Gastrocnemius medialis (tissue), 4 donors: ENCODE measurements at regions not wholly inside any gene's neighbourhood (a gene's known extent, or its start where the extent isn't known, plus 50 kb on each side); places are given as distances from the start of the nearest gene placed in this dataset.

ENCODE experiments used
- ATAC-seq, 2 donors: fragments of 150-250 bp; one replicate each; pipeline ENCODE4 v1.9.1; 2016
- DNase-seq, 2 donors: peaks; one replicate each; pipeline ENCODE4 v3.0.0-alpha.2; 2019
- H3K27ac ChIP-seq, 4 donors: fragments of 200-600 bp; sonication (generic); 1 replicate in 1 of 4; 2 replicates in 3 of 4; pipeline ENCODE4 v1.5.1; 2016 to 2018; ENCODE audit warnings: mild to moderate bottlenecking in 2 of 4, moderate library complexity in 1 of 4
- H3K27me3 ChIP-seq, 3 donors: fragments of 200-600 bp; sonication (generic) in 2 of 3; 1 replicate in 1 of 3; 2 replicates in 2 of 3; pipeline versions ENCODE4 v1.5.1 to v1.6.0; 2016 to 2019; ENCODE audit warnings: mild to moderate bottlenecking in 1 of 3, moderate library complexity in 1 of 3
- H3K36me3 ChIP-seq, 2 donors: fragments of 200-600 bp; sonication (generic) in 1 of 2; one replicate each; pipeline ENCODE4 v1.5.1; 2017 to 2018
- H3K4me1 ChIP-seq, 2 donors: fragments of 200-600 bp; sonication (generic) in 1 of 2; one replicate each; pipeline ENCODE4 v1.5.1; 2016 to 2017; ENCODE audit warnings: mild to moderate bottlenecking in 2 of 2
- H3K4me3 ChIP-seq, 4 donors: fragments of 200-600 bp; sonication (generic) in 3 of 4; 1 replicate in 1 of 4; 2 replicates in 3 of 4; pipeline ENCODE4 v1.5.1; 2016 to 2019; ENCODE audit warnings: mild to moderate bottlenecking in 2 of 4
- H3K9me3 ChIP-seq, 3 donors: fragments of 200-600 bp; sonication (generic) in 2 of 3; 1 replicate in 1 of 3; 2 replicates in 2 of 3; pipeline ENCODE4 v1.5.1; 2016 to 2019
- POLR2A ChIP-seq, 2 donors: fragments of 450-650 bp; IDR thresholded peaks; one replicate each; pipeline ENCODE4 v1.6.1; 2017; ENCODE audit warnings: antibody characterized with exemption in 2 of 2, mild to moderate bottlenecking in 2 of 2, moderate library complexity in 2 of 2
- in situ Hi-C, 4 donors: fragments of 200-750 bp; cut with MboI; loops; one replicate each; pipeline versions ENCODE4 v1.15.0 to v1.8.0; 2017; ENCODE audit warnings: low sequenced_read_pairs in 4 of 4
- intact Hi-C: fragments of 100-400 bp; cut with DNase I; formaldehyde crosslinking; loops from one replicate; pipeline ENCODE4 v1.15.1; 2023; ENCODE audit warnings: low total_unique reads
- TF ChIP-seq, protein P1 (sequence below), 5 experiments: fragments of 450-650 bp in 3 of 5; fragments of 200-600 bp in 2 of 5; sonication (generic) in 2 of 5; IDR thresholded peaks in 4 of 5; conservative IDR thresholded peaks in 1 of 5; 1 replicate in 4 of 5; 2 replicates in 1 of 5; pipeline ENCODE4 v1.5.1; 2016 to 2019; ENCODE audit warnings: antibody characterized with exemption in 5 of 5, mild to moderate bottlenecking in 3 of 5, moderate library complexity in 3 of 5

DNA sequence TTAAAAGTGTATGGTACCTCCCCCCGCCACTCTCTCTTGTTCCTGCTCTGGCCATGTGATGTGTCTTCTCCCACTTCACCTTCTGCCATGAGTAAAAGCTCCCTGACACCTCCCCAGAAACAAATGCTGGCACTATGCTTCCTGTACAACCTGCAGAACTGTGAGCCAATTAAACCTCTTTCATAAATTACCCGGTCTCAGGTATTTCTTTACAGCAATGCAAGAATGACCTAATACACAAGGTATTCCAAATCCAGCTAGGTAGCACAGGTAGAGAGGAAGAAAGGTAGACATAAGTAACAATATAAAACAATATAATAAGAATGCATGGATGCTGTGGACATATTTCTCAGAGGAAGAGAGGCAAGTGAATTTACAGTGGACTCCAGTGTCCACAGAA, 394.1 kb upstream of the ARID1B start:
- no peaks in the 10 kb centered on the region for H3K36me3 ChIP-seq
- ATAC-seq (no peak), DNase-seq (no peak)
- H3K9me3 ChIP-seq = no peaks in the 10 kb centered on the region
- H3K4me3 ChIP-seq = no peak overlapping the region
- H3K27ac ChIP-seq = no peak overlapping the region
- in situ Hi-C loops = no loop called here
- TF ChIP-seq, protein P1, sequence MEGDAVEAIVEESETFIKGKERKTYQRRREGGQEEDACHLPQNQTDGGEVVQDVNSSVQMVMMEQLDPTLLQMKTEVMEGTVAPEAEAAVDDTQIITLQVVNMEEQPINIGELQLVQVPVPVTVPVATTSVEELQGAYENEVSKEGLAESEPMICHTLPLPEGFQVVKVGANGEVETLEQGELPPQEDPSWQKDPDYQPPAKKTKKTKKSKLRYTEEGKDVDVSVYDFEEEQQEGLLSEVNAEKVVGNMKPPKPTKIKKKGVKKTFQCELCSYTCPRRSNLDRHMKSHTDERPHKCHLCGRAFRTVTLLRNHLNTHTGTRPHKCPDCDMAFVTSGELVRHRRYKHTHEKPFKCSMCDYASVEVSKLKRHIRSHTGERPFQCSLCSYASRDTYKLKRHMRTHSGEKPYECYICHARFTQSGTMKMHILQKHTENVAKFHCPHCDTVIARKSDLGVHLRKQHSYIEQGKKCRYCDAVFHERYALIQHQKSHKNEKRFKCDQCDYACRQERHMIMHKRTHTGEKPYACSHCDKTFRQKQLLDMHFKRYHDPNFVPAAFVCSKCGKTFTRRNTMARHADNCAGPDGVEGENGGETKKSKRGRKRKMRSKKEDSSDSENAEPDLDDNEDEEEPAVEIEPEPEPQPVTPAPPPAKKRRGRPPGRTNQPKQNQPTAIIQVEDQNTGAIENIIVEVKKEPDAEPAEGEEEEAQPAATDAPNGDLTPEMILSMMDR (IDR thresholded peaks at IDR 0.05 in 4 of 5, conservative IDR thresholded peaks at IDR 0.05 in 1 of 5) = no peak
- no peak for TF ChIP-seq POLR2A (IDR thresholded peaks at IDR 0.05)
- H3K27me3 ChIP-seq = no peaks in the 10 kb centered on the region
- no peaks in the 10 kb centered on the region for H3K4me1 ChIP-seq
- intact Hi-C loops = no loop called here

DNA sequence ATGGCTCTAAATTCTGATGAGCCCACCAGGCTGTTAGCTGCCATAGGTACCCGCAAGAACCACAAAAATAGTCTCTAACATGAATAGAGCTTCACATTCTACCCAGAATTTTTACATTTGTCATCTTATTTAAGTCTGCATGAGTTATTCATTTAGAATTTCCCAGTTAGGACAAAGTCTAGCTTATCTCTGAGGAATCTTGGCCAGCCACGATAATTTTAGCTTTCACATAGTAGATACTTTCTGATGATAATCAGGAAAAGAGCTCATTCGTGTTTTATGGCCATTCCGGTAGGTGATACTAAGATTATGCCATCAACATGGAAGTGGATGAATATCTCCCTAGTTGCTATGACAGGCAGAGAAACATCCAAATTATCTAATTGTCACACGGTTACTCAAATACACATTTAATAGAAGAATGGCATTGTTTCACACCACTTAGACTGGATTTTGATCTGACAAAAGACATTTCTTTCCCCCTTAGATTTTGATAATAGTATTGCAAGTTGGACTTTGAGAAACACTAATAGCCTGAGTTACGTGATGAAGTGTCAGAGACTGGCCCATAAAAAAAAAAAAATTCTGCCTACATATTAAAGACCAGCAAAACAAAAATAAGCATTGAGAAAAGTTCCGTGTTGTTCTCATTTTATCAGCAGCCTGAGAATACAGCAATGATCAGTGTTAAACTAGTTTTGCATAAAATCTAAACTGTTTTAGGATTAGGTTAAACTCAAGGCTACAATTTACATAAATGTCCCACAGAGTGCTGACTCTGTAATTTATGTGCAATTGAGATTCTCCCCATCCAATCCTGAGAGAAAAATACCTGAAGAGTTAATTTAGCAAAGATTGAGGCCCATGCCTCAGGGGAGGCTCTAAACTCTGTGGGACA, 397.5 kb upstream of the ARID1B start:
- H3K36me3 ChIP-seq = no peaks in the 10 kb centered on the region
- ATAC-seq (no peak), DNase-seq (no peak)
- TF ChIP-seq, protein P1 (IDR thresholded peaks at IDR 0.05 in 4 of 5, conservative IDR thresholded peaks at IDR 0.05 in 1 of 5) = no peak
- no peaks in the 10 kb centered on the region for H3K9me3 ChIP-seq
- in situ Hi-C loops = no loop called here
- intact Hi-C loops = no loop called here
- no peaks in the 10 kb centered on the region for H3K27me3 ChIP-seq
- no peak overlapping the region for H3K4me3 ChIP-seq
- H3K27ac ChIP-seq = no peak overlapping the region
- no peaks in the 10 kb centered on the region for H3K4me1 ChIP-seq

DNA sequence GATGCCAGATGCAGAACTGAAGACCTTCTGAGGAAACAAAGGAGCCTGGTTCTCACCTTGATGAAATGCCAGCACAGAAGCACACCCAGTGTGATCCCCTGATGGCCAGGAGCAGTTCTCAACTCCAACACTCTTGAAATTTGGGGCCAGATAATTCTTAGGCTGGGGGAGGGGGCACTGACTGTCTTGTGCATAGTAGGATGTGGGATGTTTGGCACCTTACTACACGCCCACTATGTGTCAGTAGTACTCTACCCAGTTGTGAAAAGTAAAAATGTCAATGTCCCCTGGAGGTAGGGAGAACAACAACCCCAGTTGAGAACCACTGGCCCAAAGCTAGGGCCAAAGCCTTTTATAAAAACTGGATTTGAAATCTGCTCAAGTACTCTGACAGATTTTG, 398.3 kb upstream of the ARID1B start:
- no peak for DNase-seq
- Histone ChIP-seq H3K36me3 (no peaks in the 10 kb centered on the region), H3K4me1 (no peaks in the 10 kb centered on the region), H3K27ac (no peak overlapping the region), H3K27me3 (no peaks in the 10 kb centered on the region), H3K4me3 (no peak overlapping the region), H3K9me3 (no peaks in the 10 kb centered on the region)
- intact Hi-C loops = no loop called here
- no peak for ATAC-seq
- TF ChIP-seq, protein P1 (IDR thresholded peaks at IDR 0.05 in 4 of 5, conservative IDR thresholded peaks at IDR 0.05 in 1 of 5) = no peak
- TF ChIP-seq POLR2A (IDR thresholded peaks at IDR 0.05) = no peak
- in situ Hi-C loops = no loop called here

DNA sequence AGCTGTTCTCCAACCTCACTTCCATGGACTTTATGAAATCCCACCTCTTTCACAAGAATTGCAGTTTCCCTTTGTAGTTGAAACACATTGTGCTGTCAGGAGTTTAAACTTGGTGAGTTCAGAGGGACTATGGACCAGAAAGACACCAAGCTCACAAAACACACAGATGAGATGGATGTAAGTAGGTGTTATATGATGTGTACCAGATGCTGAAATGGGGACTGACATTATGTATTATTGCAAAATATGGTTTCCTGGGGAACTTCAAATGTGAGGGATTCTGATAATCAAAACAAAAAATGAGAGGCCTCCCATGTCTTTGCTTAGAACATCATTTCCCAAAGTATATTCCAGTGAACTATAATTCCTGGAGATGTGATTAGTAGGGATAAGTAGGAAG, 401.1 kb upstream of the ARID1B start:
- no peak for ATAC-seq
- Histone ChIP-seq H3K27ac (no peak overlapping the region), H3K4me1 (no peaks in the 10 kb centered on the region), H3K27me3 (no peaks in the 10 kb centered on the region), H3K9me3 (no peaks in the 10 kb centered on the region), H3K4me3 (no peak overlapping the region), H3K36me3 (no peaks in the 10 kb centered on the region)
- TF ChIP-seq POLR2A (IDR thresholded peaks at IDR 0.05) = no peak
- TF ChIP-seq, protein P1 (IDR thresholded peaks at IDR 0.05 in 4 of 5, conservative IDR thresholded peaks at IDR 0.05 in 1 of 5) = no peak
- intact Hi-C loops (no loop called here), in situ Hi-C loops (no loop called here)
- DNase-seq = no peak
